Suprapubic skin (tissue), 4 donors: ENCODE measurements at regions not wholly inside any gene's neighbourhood (a gene's known extent, or its start where the extent isn't known, plus 50 kb on each side); places are given as distances from the start of the nearest gene placed in this dataset.

Source experiments
- DNase-seq, 2 donors: peaks; one replicate each; pipeline ENCODE4 v3.0.0-alpha.2; 2019; ENCODE audit warnings: low spot score in 2 of 2
- H3K27ac ChIP-seq: fragments of 200-600 bp; sonication (generic); one replicate; pipeline ENCODE4 v1.5.1; 2019
- H3K27me3 ChIP-seq: fragments of 200-600 bp; sonication (generic); one replicate; pipeline ENCODE4 v1.5.1; 2019
- H3K36me3 ChIP-seq: fragments of 200-600 bp; sonication (generic); one replicate; pipeline ENCODE4 v1.5.1; 2019
- H3K4me1 ChIP-seq: fragments of 200-600 bp; sonication (generic); one replicate; pipeline ENCODE4 v1.5.1; 2019
- H3K4me3 ChIP-seq: fragments of 200-600 bp; sonication (generic); one replicate; pipeline ENCODE4 v1.5.1; 2019; ENCODE audit warnings: mild to moderate bottlenecking
- H3K9me3 ChIP-seq: fragments of 200-600 bp; sonication (generic); one replicate; pipeline ENCODE4 v1.5.1; 2019
- CTCF ChIP-seq, 2 donors: fragments of 200-600 bp in 1 of 2; fragments of 450-650 bp in 1 of 2; sonication (generic) in 1 of 2; IDR thresholded peaks; one replicate each; pipeline ENCODE4 v1.5.1; 2016 to 2019; ENCODE audit warnings: antibody characterized with exemption in 2 of 2, mild to moderate bottlenecking in 1 of 2, moderate library complexity in 1 of 2
- EP300 ChIP-seq: sonication (generic); formaldehyde crosslinking; IDR thresholded peaks from one replicate; pipeline ENCODE4 v1.6.1; 2017; ENCODE audit warnings: antibody characterized with exemption
- POLR2A ChIP-seq, 2 donors: fragments of 450-650 bp; IDR thresholded peaks; one replicate each; pipeline ENCODE4 v1.6.1; 2017; ENCODE audit warnings: antibody characterized with exemption in 2 of 2, mild to moderate bottlenecking in 2 of 2, moderate library complexity in 2 of 2
- POLR2AphosphoS5 ChIP-seq, 3 donors: sonication (generic); formaldehyde crosslinking; IDR thresholded peaks; one replicate each; pipeline ENCODE4 v1.6.1; 2017; ENCODE audit warnings: antibody characterized with exemption in 3 of 3
- WGBS: methylation state at CpG from one replicate; pipeline ENCODE4 v1.1.5; 2018; 5-methylcytosine and 5-hydroxymethylcytosine counted together

GRCh38 chr6:73955800-73956199 lies 259.8 kb downstream of the CD109 start:
- H3K27me3 ChIP-seq: no peaks in the 10 kb centered on the region
- H3K9me3 ChIP-seq: no peaks in the 10 kb centered on the region
- H3K4me1 ChIP-seq: no peaks in the 10 kb centered on the region
- H3K36me3 ChIP-seq: no peaks in the 10 kb centered on the region
- no peak overlapping the region for H3K27ac ChIP-seq
- 49% methylated on average over 4 of the region's 4 CpGs for WGBS
- H3K4me3 ChIP-seq: no peak overlapping the region
- TF ChIP-seq EP300 (no peak), POLR2AphosphoS5 (IDR thresholded peaks at IDR 0.05) (no peak), CTCF (IDR thresholded peaks at IDR 0.05) (no peak), POLR2A (IDR thresholded peaks at IDR 0.05) (no peak)
- no peak for DNase-seq

DNA sequence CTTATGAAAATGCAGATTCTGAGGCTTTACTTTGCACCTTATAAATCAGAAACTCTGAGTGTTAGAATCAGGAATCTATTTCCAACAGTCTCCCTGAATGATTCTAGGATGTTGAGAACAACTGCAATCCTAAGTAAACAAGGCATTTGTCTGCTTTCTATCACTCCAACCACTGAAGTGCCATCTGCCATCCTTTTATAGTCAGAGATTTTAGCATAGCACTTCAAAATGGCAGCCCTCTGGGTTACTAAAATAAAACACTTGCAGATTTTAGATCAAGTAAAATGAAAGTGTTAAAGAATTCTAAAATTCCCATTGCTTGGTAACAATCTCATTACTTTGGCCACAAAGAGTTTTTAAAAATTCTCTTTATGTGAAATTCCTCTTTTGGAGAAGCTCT lies 258.9 kb downstream of the CD109 start:
- Histone ChIP-seq H3K36me3 (no peaks in the 10 kb centered on the region), H3K4me3 (no peak overlapping the region), H3K9me3 (no peaks in the 10 kb centered on the region), H3K4me1 (no peaks in the 10 kb centered on the region), H3K27ac (no peak overlapping the region), H3K27me3 (no peaks in the 10 kb centered on the region)
- TF ChIP-seq POLR2A (IDR thresholded peaks at IDR 0.05) (no peak), CTCF (IDR thresholded peaks at IDR 0.05) (no peak), EP300 (no peak), POLR2AphosphoS5 (IDR thresholded peaks at IDR 0.05) (no peak)
- no peak for DNase-seq

DNA sequence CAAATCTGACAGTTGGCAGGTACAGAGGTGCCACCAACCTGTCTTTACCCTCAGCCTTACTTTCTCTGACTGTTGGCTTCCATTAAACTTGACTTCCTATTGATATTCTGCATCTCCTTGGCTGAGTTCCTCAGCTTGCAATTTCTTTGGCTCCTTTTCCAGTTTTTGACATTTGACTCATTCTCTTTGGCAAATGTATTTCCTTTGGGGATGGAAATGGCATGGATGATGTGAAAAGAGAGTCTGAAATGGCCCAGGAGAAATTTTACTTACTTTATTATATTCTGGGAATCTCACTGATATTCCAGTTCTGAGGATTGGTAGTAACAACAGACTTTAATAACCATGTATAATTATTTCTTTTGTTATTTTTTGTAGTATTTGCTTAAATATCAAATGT lies 255.2 kb downstream of the CD109 start:
- no peaks in the 10 kb centered on the region for H3K9me3 ChIP-seq
- H3K4me3 ChIP-seq: no peak overlapping the region
- DNase-seq: no peak
- TF ChIP-seq POLR2AphosphoS5 (IDR thresholded peaks at IDR 0.05) (no peak), CTCF (IDR thresholded peaks at IDR 0.05) (no peak), EP300 (no peak), POLR2A (IDR thresholded peaks at IDR 0.05) (no peak)
- H3K36me3 ChIP-seq: no peaks in the 10 kb centered on the region
- no peak overlapping the region for H3K27ac ChIP-seq
- no peaks in the 10 kb centered on the region for H3K4me1 ChIP-seq
- H3K27me3 ChIP-seq: no peaks in the 10 kb centered on the region

GRCh38 chr6:73943930-73944652 lies 248.1 kb downstream of the CD109 start:
- DNase-seq: no peak
- WGBS: 60% methylated on average over 1 of the region's 1 CpG
- TF ChIP-seq CTCF (IDR thresholded peaks at IDR 0.05) (no peak), EP300 (no peak), POLR2A (IDR thresholded peaks at IDR 0.05) (no peak), POLR2AphosphoS5 (IDR thresholded peaks at IDR 0.05) (no peak)
- no peaks in the 10 kb centered on the region for H3K27me3 ChIP-seq
- H3K27ac ChIP-seq: no peak overlapping the region
- H3K4me1 ChIP-seq: peaks cover 5% of the 10 kb centered on the region
- H3K9me3 ChIP-seq: no peaks in the 10 kb centered on the region
- no peak overlapping the region for H3K4me3 ChIP-seq
- no peaks in the 10 kb centered on the region for H3K36me3 ChIP-seq

DNA sequence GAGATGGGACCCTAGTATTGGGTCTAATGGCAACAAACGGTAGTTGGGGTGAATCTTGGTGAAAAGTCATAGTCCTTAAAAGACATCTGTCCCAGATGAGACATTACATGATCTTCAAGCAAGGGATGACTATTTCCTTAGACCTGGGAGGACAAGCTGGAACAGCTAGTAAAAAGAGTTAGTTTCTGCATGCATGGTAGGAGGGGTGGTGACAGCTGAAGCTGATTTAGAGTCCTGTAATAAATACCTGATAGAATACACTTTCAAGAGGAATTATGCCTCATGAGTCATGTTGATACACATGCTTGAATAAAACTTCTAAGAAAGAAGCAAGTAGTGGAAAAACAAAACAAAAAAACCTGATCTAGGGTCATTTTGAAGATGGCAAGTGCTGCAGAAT lies 247.4 kb downstream of the CD109 start:
- Histone ChIP-seq H3K4me1 (peaks cover 5% of the 10 kb centered on the region), H3K4me3 (no peak overlapping the region), H3K27me3 (no peaks in the 10 kb centered on the region), H3K36me3 (no peaks in the 10 kb centered on the region), H3K27ac (no peak overlapping the region), H3K9me3 (no peaks in the 10 kb centered on the region)
- TF ChIP-seq EP300 (no peak), POLR2A (IDR thresholded peaks at IDR 0.05) (no peak), POLR2AphosphoS5 (IDR thresholded peaks at IDR 0.05) (no peak), CTCF (IDR thresholded peaks at IDR 0.05) (no peak)
- no peak for DNase-seq
- 47% methylated on average over 1 of the region's 1 CpG for WGBS
